ENCODE measurements at regions not wholly inside any gene's neighbourhood (a gene's known extent, or its start where the extent isn't known, plus 50 kb on each side); places are given as distances from the start of the nearest gene placed in this dataset.
"Not testable (repeated sequence)": the region's sequence is repeated elsewhere in the genome, so short reads cannot be mapped to it uniquely, and the experiment has no call there.

GRCh38 chr4:74544655-74545361, 99.9 kb downstream of the AREG start:
- DNase-seq (ENCODE audit: low spot score) = no peak

- DNase-seq (ENCODE audit: low spot score) = no peak
Measured at GRCh38 chr4:74545448-74545847, 100.5 kb downstream of the AREG start.

- no peak for DNase-seq (ENCODE audit: low spot score)
Measured at GRCh38 chr4:74546057-74546456, 101.1 kb downstream of the AREG start.

- DNase-seq (ENCODE audit: low spot score) = no peak
Measured at GRCh38 chr4:74547042-74547441, 102.1 kb downstream of the AREG start.

GRCh38 chr4:74548561-74548960, 103.6 kb downstream of the AREG start:
- DNase-seq (ENCODE audit: low spot score) = no peak

GRCh38 chr4:74549936-74550335, 105.0 kb downstream of the AREG start:
- no peak for DNase-seq (ENCODE audit: low spot score)

- DNase-seq (ENCODE audit: low spot score) = no peak
Measured at GRCh38 chr4:74555231-74555630, 110.3 kb downstream of the AREG start.

- DNase-seq (ENCODE audit: low spot score) = no peak
Measured at GRCh38 chr4:74555843-74556242, 110.9 kb downstream of the AREG start.

- no peak for DNase-seq (ENCODE audit: low spot score)
Measured at GRCh38 chr4:74559853-74560252, 114.9 kb downstream of the AREG start.

- no peak for DNase-seq (ENCODE audit: low spot score)
Measured at GRCh38 chr4:74567981-74568380, 123.0 kb downstream of the AREG start.

- DNase-seq (ENCODE audit: low spot score) = no peak
Measured at GRCh38 chr4:74570095-74570494, 125.2 kb downstream of the AREG start.

GRCh38 chr4:74578329-74578728, 133.4 kb downstream of the AREG start:
- DNase-seq (ENCODE audit: low spot score) = no peak

- not testable (repeated sequence) for DNase-seq (ENCODE audit: low spot score)
Measured at GRCh38 chr4:74578865-74579264, 133.9 kb downstream of the AREG start.

GRCh38 chr4:74583089-74583700, 138.3 kb downstream of the AREG start:
- DNase-seq (ENCODE audit: low spot score) = peak; percentile 12

- peak; percentile 14 for DNase-seq (ENCODE audit: low spot score)
Measured at GRCh38 chr4:74583757-74584156, 138.8 kb downstream of the AREG start.

- no peak for DNase-seq (ENCODE audit: low spot score)
Measured at GRCh38 chr4:74588350-74588749, 143.4 kb downstream of the AREG start.

- no peak for DNase-seq (ENCODE audit: low spot score)
Measured at GRCh38 chr4:74590476-74590875, 145.5 kb downstream of the AREG start.

- DNase-seq (ENCODE audit: low spot score) = no peak
Measured at GRCh38 chr4:74598611-74599325, 153.8 kb downstream of the AREG start.

- DNase-seq (ENCODE audit: low spot score) = no peak
Measured at GRCh38 chr4:74603186-74603585, 158.2 kb downstream of the AREG start.

GRCh38 chr4:74608151-74608949, 163.4 kb downstream of the AREG start:
- DNase-seq (ENCODE audit: low spot score) = no peak

GRCh38 chr4:74610491-74610890, 165.6 kb downstream of the AREG start:
- DNase-seq (ENCODE audit: low spot score) = no peak

GRCh38 chr4:74612837-74613236, 167.9 kb downstream of the AREG start:
- DNase-seq (ENCODE audit: low spot score) = no peak

Data from HuH-7 (cell line).